ENCODE measurements at regions not wholly inside any gene's neighbourhood (a gene's known extent, or its start where the extent isn't known, plus 50 kb on each side); places are given as distances from the start of the nearest gene placed in this dataset.

DNA sequence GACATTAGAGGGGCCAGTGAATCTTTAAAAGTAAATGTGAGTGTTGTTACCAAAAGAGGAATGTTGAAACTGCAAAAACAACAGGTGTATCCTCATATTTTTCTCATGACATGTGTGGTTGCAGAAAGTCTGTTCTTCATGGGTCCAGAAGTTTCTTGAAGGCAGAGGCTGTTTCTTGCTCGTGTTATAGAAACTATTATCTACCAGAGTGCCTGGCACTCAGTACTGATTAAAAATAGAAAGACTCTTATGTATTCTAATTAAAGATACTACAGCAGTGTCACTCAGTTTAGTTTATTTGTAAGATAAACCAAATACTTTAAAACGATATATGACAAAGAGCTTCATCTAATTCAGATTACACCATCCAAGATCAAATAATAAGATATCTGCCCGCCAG, 1864.2 kb upstream of the WWC1 start:
- POLR2A ChIA-PET = no interaction called here
- TF ChIP-seq, protein P1, sequence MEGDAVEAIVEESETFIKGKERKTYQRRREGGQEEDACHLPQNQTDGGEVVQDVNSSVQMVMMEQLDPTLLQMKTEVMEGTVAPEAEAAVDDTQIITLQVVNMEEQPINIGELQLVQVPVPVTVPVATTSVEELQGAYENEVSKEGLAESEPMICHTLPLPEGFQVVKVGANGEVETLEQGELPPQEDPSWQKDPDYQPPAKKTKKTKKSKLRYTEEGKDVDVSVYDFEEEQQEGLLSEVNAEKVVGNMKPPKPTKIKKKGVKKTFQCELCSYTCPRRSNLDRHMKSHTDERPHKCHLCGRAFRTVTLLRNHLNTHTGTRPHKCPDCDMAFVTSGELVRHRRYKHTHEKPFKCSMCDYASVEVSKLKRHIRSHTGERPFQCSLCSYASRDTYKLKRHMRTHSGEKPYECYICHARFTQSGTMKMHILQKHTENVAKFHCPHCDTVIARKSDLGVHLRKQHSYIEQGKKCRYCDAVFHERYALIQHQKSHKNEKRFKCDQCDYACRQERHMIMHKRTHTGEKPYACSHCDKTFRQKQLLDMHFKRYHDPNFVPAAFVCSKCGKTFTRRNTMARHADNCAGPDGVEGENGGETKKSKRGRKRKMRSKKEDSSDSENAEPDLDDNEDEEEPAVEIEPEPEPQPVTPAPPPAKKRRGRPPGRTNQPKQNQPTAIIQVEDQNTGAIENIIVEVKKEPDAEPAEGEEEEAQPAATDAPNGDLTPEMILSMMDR (IDR thresholded peaks at IDR 0.05; ENCODE audit: control extremely low read depth, extremely low read depth, low read depth, missing control alignments) = no peak
- CTCF ChIA-PET = interaction anchor here (0.8 kb wide), 1 partner anchor 24 kb away, joined by 3 read pairs; no protein-coding TSS in a partner anchor
- DNase-seq (ENCODE audit: extremely low spot score) = no peak

DNA sequence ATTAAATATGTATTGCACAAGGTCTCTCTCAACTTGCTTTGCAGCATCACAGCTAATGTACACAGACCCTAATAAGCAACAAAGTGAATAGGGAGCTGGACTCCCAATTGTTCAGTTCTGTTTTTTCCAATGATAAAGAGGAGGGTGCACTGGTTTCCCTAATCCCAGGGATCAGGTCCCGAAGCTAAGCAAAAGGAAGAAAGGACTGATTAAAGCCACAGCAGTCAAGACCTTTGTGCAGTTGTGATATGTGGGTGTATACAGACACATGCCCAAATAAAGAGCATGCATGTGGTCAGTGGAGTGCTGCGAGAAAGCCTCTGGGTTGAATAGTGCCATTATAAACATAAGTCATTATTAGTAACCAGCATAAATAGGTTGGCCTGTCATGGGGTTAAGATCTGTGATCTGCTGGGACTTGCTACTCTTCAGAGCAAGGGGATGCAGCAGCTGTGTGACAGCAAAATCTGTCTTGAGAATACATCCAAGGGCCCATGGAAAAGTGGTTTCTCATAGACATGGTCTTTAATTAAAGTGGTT, 1863.1 kb upstream of the WWC1 start:
- TF ChIP-seq, protein P1 (IDR thresholded peaks at IDR 0.05; ENCODE audit: control extremely low read depth, extremely low read depth, low read depth, missing control alignments) = no peak

DNA sequence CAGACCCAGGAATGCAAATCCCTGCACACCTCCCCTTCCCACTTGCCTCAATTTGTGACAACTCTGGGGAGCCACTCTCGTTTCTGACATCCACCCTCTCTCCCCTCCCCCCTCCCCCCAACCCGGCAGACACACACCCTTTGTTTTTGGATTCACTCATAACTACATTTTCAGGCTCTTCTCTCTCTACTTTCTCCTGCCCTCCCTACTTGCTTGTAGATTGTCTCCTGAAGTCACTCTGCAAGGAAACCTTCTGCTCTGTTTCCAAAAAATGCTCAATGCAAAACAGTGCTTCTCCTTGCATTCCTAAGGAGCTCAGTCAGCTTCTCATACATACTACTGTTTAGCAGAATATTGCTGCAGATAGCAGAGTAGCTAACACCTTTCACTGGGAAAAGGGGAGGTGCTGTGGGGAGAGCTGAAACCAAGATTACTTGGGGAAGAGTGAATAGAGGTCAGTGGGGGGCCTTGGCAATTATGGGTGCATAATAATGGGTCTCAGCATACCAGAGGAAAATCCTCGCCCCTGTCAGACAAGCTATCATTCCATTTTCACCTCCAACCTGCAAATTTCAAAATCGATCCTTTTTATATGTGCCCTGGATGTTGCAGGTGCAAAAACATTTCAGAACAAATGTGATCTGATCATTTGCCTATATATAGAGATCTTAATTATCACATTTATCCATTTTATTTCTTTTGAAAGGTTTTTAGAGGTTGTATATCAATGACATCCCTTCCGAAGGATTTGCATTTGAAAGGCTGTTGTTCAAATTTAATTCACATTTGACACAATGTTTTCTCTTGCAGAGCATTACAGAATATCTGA, 1860.7 kb upstream of the WWC1 start:
- ChIA-PET POLR2A (no interaction called here), CTCF (no interaction called here)
- TF ChIP-seq, protein P1 (IDR thresholded peaks at IDR 0.05; ENCODE audit: control extremely low read depth, extremely low read depth, low read depth, missing control alignments) = no peak
- no peak for DNase-seq (ENCODE audit: extremely low spot score)

More for the DNA sequence above, 1863.1 kb upstream of the WWC1 start:
- ChIA-PET CTCF (interaction anchor here (1.0 kb wide), 1 partner anchor 78 kb away, joined by 3 read pairs; no protein-coding TSS in a partner anchor), POLR2A (no interaction called here)
- DNase-seq (ENCODE audit: extremely low spot score) = no peak

DNA sequence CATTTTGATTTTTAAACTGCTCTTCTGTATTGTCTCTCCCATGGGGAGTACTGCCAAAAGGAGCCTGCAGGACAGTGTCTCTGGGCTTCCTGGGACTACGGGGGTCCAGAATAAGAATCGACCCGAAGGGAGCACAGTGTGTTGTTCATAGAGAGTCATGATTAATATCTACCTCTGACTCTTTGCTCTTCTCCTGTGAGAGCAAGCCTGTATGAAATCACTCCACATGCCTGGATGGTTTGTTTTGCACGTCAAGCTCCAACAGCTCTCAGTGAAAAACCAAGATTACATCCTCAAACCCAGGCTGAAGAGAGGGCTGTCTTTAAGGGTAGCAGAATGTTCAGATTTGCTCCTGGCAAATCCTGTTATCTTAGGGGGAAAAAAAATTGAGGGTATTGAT, 1860.0 kb upstream of the WWC1 start:
- TF ChIP-seq, protein P1 (IDR thresholded peaks at IDR 0.05; ENCODE audit: control extremely low read depth, extremely low read depth, low read depth, missing control alignments) = no peak
- no peak for DNase-seq (ENCODE audit: extremely low spot score)
- CTCF ChIA-PET = no interaction called here
- POLR2A ChIA-PET = no interaction called here

DNA sequence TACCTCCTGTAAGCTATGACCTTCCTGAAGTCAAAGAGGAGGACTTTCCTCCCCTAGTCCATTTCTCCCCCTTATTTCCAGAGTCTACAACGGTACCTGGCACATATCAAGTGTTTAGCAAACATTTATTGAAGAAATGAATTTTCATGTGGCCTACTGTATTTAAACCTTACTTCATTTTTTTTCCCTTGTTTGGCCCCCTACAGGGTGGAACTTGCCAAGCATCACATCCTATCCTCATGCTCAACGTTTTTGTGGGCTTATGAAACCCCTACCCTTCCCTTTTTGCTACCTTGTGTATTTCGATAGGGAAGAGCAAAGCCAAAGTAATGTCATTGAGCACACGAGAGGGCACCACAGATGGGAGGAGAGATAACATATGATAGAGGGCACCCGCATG, 1857.8 kb upstream of the WWC1 start:
- DNase-seq (ENCODE audit: extremely low spot score) = no peak
- TF ChIP-seq, protein P1 (IDR thresholded peaks at IDR 0.05; ENCODE audit: control extremely low read depth, extremely low read depth, low read depth, missing control alignments) = no peak
- POLR2A ChIA-PET = no interaction called here
- CTCF ChIA-PET = no interaction called here

DNA sequence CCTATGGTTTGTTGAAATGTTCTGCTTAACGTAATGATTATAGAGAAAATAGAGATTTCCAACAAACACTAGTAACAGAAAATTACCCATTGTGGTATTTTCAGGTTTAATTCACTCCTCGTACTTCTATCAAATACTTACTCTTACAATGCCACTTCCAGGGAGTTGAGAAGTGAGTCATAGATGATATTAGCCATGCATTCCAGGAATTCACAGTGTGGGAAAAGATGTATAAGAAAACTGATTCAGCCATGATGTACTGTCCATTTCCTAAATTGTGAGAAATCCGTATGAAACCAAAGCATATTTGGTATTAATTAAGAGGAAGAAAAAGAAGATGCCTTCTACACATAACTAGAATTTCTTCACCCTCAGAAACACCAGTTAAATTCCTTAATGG, 1854.6 kb upstream of the WWC1 start:
- ChIA-PET CTCF (no interaction called here), POLR2A (no interaction called here)
- no peak for DNase-seq (ENCODE audit: extremely low spot score)
- TF ChIP-seq, protein P1 (IDR thresholded peaks at IDR 0.05; ENCODE audit: control extremely low read depth, extremely low read depth, low read depth, missing control alignments) = no peak

Measured in GM10248 (cell line).